HG03342 (cell line): ENCODE measurements at regions not wholly inside any gene's neighbourhood (a gene's known extent, or its start where the extent isn't known, plus 50 kb on each side); places are given as distances from the start of the nearest gene placed in this dataset.
"Not testable (repeated sequence)": the region's sequence is repeated elsewhere in the genome, so short reads cannot be mapped to it uniquely, and the experiment has no call there.

Experiments used
- ATAC-seq: cut with Tn5 transposase; IDR thresholded peaks from one replicate; pipeline ENCODE4 v1.9.1; 2021; ENCODE audit warnings: mild to moderate bottlenecking, moderate library complexity; ENCODE audit not compliant: unreplicated experiment

DNA sequence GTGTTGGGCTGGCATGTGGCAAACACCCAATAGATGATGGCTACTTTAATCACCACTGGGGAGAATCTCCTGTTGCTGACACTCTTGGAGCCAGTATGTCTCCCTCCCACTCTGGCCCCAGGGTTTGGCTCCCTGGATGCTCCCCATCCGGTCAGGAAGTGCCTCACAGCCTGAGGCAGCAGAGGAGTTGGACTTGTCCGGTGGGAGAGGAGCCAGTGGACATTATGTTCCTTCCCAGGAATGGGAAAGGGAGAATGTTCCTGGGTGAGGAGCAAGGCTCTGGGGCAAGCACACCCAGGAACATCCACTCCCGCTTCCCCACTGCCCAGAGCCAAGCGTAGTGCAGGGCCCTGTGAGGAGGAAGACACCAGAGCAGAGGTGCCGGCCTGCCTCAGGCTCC lies 84.6 kb upstream of the NAV2 start:
- ATAC-seq, result no peak

GRCh38 chr11:19627566-19627965 lies 85.1 kb upstream of the NAV2 start:
- ATAC-seq, result no peak

GRCh38 chr11:19625438-19625837 lies 87.2 kb upstream of the NAV2 start:
- no peak for ATAC-seq

GRCh38 chr11:19617696-19618523 lies 94.7 kb upstream of the NAV2 start:
- no peak for ATAC-seq

GRCh38 chr11:19615341-19616183 lies 97.1 kb upstream of the NAV2 start:
- no peak for ATAC-seq

DNA sequence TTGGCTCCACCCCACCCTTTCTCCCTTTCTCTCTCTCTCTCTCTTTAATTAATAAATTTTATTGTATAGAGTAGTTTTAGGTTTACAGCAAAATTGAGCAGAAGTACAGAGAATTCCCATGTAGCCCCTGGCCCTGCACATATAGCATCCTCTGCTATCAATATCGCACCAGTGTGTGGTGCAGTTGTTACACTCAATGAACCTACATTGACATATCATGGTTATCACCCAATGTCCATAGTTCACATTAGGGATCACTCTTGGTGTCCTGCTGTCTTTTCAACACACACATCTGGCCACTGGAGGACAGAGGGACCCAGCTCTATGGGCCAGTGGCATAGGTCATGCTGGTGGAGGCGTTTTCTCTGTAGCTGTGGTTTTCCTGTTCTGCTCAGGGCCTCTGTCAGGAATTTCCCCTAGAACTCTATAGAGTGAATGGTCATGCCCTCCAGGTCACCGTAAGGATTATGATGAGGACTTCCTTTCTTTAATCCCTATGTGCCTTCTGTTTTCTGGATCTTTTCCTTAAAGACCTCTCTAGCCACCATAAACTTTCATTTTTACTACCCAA lies 98.2 kb upstream of the NAV2 start:
- ATAC-seq, result no peak

GRCh38 chr11:19612025-19612424 lies 100.6 kb upstream of the NAV2 start:
- not testable (repeated sequence) for ATAC-seq

GRCh38 chr11:19607656-19608360 lies 104.8 kb upstream of the NAV2 start:
- ATAC-seq, result no peak

- no peak for ATAC-seq
These were observed 105.6 kb upstream of the NAV2 start for GRCh38 chr11:19606856-19607655.

GRCh38 chr11:19605520-19606371 lies 106.9 kb upstream of the NAV2 start:
- ATAC-seq, result no peak

DNA sequence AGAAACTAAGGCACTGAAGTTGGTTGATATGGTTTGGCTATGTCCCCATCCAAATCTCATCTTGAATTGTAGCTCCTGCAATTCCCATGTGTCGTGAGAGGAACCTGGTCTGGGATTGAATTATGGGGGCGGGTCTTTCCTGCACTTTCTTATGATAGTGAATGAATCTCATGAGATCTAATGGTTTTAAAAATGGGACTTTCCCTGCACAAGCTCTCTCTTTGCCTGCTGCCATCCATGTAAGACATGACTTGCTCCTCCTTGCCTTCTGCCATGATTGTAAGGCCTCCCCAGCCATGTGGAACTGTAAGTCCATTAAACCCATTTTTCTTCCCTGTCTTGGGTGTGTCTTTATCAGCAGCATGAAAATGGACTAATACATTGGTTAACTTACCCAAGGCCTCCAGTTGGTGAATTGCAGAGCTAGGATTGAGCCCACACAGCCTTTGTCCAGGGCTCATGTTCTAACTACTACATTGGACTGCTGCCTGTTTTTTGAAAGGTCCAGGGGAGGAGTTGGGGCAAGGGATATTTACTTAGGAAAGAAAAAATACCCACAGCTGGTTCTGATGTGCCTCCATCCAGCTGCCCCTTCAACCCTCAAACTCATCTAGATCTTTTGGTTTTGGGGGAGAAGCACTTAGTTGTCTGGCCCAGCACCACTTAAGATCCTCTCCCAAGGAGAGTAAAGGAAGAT lies 107.8 kb upstream of the NAV2 start:
- no peak for ATAC-seq

GRCh38 chr11:19603771-19604170 lies 108.9 kb upstream of the NAV2 start:
- no peak for ATAC-seq

DNA sequence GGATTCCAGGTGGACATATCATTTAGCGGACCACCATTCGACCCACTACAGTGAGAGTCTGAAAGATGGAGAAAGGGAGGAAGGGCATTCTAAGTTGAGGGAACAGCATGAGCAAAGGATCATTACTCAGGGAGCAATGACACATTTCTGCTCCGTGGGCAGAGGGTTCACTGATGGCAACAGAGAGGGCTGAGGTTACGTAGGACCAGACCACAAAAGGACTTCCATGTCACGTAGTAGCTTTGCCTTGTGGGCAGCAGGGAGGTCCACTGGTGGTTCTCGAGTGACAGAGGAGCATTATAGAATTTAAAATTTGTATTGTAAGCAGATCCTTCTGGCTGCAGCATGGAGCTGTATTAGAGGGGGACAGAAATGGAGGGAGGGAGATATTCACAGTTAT lies 109.7 kb upstream of the NAV2 start:
- no peak for ATAC-seq

DNA sequence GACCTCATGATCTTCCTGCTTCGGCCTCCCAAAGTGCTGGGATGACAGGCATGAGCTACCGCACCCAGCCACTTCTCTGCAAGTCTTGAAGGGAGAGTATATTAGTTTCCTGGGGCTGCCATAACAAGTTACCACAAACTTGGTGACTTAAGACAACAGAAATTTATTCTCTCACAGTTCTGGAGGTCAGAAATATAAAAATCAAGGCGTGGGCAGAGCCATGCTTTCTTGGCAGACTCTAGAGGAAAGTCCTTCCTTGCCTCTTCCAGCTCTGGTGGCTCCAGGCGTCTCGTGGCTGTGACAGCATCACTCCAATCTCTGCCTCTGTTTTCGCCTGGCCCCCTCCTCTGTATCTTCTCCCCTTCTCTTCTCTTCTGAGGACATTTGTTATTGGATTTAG lies 110.2 kb upstream of the NAV2 start:
- ATAC-seq, result no peak

- no peak for ATAC-seq
These were observed 111.4 kb upstream of the NAV2 start for GRCh38 chr11:19601235-19601634.

DNA sequence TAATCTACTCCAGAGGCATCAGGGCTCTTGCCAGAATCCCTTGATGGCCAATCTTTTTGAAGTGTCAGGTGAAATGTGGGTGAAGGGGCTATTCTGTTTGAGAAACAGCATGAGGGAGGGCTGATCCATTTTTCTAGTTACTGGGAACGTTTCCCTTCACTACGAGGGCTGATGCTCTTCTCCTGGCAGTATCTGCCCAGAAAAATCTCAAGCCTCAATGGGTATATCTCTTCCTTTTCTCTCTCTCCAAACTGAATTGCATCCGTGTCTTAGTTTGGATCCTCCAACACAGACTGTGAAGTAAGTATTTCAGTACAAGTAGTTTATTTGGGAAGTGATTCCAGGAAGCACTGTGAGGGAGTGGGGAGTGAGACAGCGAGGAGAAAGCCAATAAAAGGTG lies 113.0 kb upstream of the NAV2 start:
- ATAC-seq, result no peak

GRCh38 chr11:19598876-19599486 lies 113.7 kb upstream of the NAV2 start:
- no peak for ATAC-seq

GRCh38 chr11:19598456-19598855 lies 114.2 kb upstream of the NAV2 start:
- ATAC-seq, result no peak
